IPS-18a (cell line): ENCODE measurements at regions not wholly inside any gene's neighbourhood (a gene's known extent, or its start where the extent isn't known, plus 50 kb on each side); places are given as distances from the start of the nearest gene placed in this dataset.

Experiments used
- H3K27ac ChIP-seq: one replicate; pipeline ENCODE4 v1.5.1; 2013; ENCODE audit warnings: low read length
- H3K27me3 ChIP-seq: one replicate; pipeline ENCODE4 v1.6.1; 2013; ENCODE audit warnings: mild to moderate bottlenecking, low read length; ENCODE audit not compliant: control insufficient read depth, insufficient read depth
- H3K36me3 ChIP-seq: one replicate; pipeline ENCODE4 v1.6.1; 2013; ENCODE audit warnings: low read depth, low read length; ENCODE audit not compliant: control insufficient read depth
- H3K4me1 ChIP-seq: one replicate; pipeline ENCODE4 v1.6.1; 2013; ENCODE audit warnings: low read depth, low read length; ENCODE audit not compliant: control insufficient read depth
- H3K4me3 ChIP-seq: one replicate; pipeline ENCODE4 v1.5.1; 2013; ENCODE audit warnings: low read length
- H3K9ac ChIP-seq: one replicate; pipeline ENCODE4 v1.6.1; 2013; ENCODE audit warnings: mild to moderate bottlenecking, low read length, moderate library complexity
- H3K9me3 ChIP-seq: one replicate; pipeline ENCODE4 v1.6.1; 2013; ENCODE audit warnings: low read depth, low read length; ENCODE audit not compliant: control insufficient read depth

DNA sequence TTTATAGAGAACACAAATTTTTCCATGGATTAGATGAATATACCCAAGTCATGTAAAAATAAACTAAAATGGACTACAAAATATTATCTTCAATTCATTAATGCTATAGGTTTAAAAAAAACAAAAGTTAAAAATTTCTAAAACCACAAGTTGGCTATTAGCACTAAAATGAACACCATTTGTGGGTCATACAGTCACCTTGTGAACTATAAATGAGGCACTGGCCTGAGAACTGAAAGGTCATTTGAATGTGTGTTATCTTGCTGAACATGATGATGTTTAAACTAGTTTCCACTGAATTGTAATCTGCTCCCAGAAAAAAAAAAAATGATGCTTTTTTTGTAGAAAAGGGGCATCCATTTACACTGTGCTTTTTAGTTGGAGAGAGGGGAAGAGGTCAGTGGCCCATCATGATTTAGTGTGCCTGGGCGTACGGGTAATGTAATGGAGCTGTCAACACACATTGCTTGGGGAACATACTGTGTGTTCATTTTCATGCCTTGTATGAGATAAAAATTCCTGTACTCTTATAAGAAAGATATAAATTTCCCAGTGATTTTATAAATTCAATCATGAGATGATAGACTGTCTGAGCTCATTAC is 96.6 kb upstream of the FKBP1C start:
- no peak overlapping the region for H3K9ac ChIP-seq
- no peaks in the 10 kb centered on the region for H3K9me3 ChIP-seq
- no peak overlapping the region for H3K27ac ChIP-seq
- H3K4me1 ChIP-seq: no peaks in the 10 kb centered on the region
- H3K27me3 ChIP-seq: no peaks in the 10 kb centered on the region
- no peaks in the 10 kb centered on the region for H3K36me3 ChIP-seq
- H3K4me3 ChIP-seq: no peak overlapping the region

DNA sequence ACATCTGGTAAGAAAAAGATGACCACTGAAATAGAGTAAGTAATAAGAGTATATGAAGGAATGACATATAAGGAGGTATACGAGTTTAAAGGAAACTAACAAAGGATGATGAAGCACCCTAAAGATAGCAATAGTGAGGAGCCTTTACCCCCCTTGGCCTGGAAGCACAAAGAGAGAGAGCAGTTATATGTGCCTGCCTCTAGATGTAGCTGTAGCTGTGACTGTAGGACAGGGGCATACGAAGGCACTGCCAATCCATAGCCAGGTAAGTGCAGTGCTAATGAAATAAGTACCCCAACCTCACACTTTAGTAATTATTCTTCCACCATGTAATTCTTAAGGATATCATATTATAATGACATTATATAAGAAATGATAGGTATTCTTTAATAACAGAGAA is 90.1 kb upstream of the FKBP1C start:
- Histone ChIP-seq H3K4me3 (no peak overlapping the region), H3K9ac (no peak overlapping the region), H3K27me3 (no peaks in the 10 kb centered on the region), H3K9me3 (no peaks in the 10 kb centered on the region), H3K4me1 (no peaks in the 10 kb centered on the region), H3K36me3 (no peaks in the 10 kb centered on the region), H3K27ac (no peak overlapping the region)

DNA sequence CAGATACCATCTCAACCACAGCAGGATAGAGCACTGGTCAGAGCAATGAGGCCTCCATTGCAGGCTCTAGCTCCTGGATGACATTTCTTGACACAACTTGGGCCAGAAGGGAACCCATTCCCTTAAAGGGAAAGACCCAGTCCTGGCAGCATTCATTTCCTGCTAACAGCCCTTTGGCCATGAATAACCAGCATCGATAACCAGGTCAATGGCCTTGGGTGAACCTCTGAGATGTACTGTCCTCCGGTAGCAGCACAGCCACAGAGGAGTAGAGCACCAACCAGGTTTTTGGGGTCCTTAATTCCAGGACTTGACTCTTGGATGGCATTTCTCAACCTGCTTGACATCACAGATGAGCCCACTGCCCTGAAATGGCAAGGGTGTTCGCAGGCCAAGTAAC is 71.2 kb upstream of the FKBP1C start:
- H3K9me3 ChIP-seq: no peaks in the 10 kb centered on the region
- no peak overlapping the region for H3K27ac ChIP-seq
- no peaks in the 10 kb centered on the region for H3K36me3 ChIP-seq
- no peak overlapping the region for H3K4me3 ChIP-seq
- no peak overlapping the region for H3K9ac ChIP-seq
- H3K27me3 ChIP-seq: no peaks in the 10 kb centered on the region
- no peaks in the 10 kb centered on the region for H3K4me1 ChIP-seq

DNA sequence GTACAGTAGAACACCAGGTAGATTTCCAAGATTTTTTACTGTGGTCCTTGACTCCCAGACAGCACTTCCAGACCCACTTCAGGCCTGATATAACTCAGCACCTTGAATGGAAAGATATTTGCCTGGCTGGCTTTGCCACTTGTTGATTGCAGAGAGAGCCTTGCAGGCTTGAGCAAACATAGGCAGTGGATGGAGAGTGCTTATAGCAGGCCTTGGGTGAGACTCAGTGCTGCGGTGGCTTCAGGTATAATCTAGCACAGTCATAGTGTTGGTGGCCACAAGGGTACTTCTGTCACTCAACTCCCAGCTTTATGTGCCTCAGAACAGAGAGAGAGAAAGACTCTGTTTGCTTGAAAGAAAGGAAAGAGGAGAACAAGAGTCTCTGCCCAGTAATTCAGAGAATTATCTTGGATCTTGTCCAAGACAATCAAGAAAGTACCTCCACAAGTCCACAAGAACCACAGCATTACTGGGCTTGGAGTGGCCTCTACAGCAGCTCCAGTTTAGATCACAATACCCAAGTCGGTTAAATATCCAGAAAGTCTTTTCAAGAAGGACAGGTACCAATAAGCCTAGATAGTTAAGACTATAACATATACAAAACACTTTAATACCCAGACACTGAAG is 70.5 kb upstream of the FKBP1C start:
- Histone ChIP-seq H3K36me3 (no peaks in the 10 kb centered on the region), H3K9ac (no peak overlapping the region), H3K27me3 (no peaks in the 10 kb centered on the region), H3K4me3 (no peak overlapping the region), H3K4me1 (peaks cover 4% of the 10 kb centered on the region), H3K9me3 (no peaks in the 10 kb centered on the region), H3K27ac (no peak overlapping the region)

DNA sequence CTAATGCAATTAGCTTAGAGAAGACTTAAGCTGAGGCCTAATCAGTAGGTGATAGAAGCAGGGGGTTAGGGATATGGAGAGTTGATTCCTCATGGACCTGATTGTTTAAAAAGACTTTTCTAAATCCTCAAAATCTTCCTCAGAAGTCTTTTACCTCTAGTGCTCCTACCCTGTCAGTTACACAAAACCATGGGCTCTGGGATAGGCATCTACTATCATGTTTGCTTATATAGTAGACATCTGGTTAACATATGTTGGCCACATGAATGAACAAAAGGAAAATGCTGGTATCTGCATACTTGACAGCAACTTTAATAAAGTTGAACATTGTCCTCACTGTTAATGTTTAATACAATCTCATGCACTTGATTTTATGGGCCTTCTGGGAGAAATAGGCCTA is 61.5 kb upstream of the FKBP1C start:
- Histone ChIP-seq H3K27me3 (no peaks in the 10 kb centered on the region), H3K27ac (no peak overlapping the region), H3K4me1 (peaks cover 4% of the 10 kb centered on the region), H3K9me3 (no peaks in the 10 kb centered on the region), H3K4me3 (no peak overlapping the region), H3K36me3 (no peaks in the 10 kb centered on the region), H3K9ac (no peak overlapping the region)

DNA sequence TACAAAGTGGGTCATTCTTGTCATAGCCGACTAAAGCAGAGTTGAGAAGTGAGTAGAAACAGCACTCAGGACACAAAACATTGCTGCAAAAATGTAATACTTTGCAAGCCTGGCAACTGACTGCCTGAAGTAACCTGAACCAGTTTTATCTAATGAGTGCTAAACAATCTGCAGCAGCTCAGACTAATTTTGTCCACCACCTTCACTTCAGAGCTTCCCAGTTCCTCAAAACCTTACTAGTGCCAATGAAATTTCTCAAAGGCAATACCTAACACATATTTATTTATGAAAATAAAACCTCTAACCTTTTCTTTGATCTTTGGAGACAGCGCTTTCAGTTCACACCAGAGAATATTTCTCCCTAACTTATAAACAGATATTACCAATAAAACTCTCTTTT is 56.7 kb upstream of the FKBP1C start:
- no peaks in the 10 kb centered on the region for H3K4me1 ChIP-seq
- H3K36me3 ChIP-seq: no peaks in the 10 kb centered on the region
- no peaks in the 10 kb centered on the region for H3K27me3 ChIP-seq
- no peak overlapping the region for H3K9ac ChIP-seq
- no peak overlapping the region for H3K27ac ChIP-seq
- H3K9me3 ChIP-seq: no peaks in the 10 kb centered on the region
- H3K4me3 ChIP-seq: no peak overlapping the region
